RKO (cell line): ENCODE measurements at regions not wholly inside any gene's neighbourhood (a gene's known extent, or its start where the extent isn't known, plus 50 kb on each side); places are given as distances from the start of the nearest gene placed in this dataset.
"Not testable (repeated sequence)": the region's sequence is repeated elsewhere in the genome, so short reads cannot be mapped to it uniquely, and the experiment has no call there.

Experiments used
- DNase-seq: peaks from one replicate; pipeline ENCODE4 v3.0.0-alpha.2; 2016; ENCODE audit warnings: low spot score

DNA sequence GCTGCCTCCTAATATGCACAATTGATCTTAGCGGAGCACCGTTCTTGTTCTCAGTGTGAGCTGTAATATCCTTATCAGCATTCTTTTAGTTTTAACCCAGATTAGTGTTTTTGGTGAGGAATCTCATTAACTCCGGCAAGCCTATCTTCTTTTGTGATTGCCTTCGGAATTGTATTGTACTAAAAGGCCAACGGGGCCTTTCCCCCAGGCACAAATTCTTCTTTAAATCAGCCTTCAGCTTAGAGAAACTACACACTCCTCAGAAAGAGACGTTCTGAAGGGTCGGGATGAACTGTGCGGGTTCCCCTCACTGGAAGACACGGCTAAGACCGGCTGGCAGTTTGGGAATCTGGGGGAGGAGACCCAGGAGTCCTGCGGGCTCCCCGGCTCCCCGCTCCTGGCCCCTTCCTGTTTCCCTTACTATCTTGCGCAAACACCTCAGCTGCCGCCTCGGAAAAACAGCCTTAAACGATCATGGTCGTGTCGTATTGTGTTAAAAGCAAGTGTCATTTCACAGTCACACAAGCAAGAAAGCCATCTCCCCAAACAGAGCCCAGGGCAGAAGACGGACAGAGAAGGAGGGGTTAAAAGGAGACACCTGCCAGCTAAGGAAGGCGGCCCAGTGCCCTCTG lies 353.1 kb upstream of the IRX2 start:
- no peak for DNase-seq

DNA sequence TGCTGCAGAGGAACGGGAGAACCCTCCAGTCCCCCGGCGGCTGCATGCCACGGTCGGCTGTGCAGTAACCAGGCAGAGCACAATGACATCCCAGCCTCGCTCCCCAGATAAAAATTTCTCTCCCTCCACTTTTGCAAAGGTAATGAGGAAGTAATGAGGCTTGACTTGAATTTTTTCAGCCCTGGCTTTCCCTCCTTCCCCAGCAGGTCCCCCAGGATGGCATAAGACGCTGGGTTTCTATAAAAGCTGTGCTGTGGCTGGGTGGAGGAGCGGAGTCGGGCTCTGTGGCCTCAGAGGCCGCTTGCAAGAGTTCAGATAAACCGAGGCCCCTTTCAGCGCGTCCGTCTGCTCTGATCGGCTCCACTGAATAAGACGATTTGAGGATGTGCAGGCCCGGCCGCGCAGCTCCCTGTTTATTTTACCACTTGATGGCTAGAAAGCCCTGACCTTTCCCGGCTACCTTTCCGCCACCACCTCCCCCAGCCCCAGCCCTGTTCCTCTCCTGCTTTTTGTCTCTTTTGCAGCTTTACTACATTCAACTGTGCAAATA lies 351.9 kb upstream of the IRX2 start:
- DNase-seq, result no peak

- no peak for DNase-seq
Observed at GRCh38 chr5:3102531-3102930, 351.1 kb upstream of the IRX2 start.

- no peak for DNase-seq
Observed at GRCh38 chr5:3101561-3101960, 350.1 kb upstream of the IRX2 start.

DNA sequence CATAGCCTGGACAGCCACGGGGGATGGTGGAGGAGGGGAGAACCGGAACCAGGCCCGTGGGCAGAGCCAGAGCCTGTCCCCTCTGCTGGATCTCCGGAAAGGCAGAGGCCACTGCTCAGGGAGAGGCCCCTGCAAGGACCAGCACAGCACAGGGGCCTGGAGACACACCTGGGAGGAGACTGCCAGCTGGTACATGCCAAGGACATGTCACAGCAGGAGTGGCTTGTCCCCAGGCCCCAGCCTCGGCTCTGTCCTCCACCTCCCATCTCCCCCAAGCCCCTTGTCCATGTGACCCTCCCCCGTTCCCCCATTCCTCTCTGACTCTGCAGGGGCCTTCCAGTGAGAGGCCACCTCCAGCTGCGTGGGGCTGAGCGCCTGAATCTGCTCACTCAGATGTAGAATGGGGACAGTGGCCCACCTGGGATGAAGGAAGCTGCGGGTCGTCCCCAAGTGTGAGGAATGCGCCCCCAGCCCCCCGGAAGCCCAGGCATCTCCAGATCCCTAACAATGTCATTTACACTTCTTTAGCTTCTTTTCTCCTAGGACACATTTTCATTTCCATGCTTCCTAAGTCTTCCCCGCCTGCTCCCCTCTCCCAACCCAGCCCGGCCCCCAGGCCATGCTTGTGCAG lies 349.6 kb upstream of the IRX2 start:
- DNase-seq, result no peak

DNA sequence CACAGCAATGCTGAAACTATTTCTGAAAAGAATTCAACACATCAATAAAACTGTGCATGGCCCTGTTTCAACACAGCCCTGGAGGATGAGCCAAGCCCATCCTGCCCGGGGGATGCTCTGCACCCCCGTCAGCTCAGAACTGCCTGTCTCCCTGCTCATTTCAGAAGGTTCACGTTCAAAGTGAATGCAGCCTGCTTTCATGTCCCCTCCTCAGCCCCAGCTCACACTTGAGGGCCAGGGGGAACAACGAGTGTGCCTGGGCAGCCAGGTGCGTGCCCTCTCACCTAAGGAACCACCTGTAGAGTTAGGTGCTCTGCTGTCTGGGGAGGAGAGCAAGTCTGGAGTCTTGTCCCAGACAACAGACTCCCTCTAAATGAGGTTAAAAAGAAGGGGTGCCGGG lies 348.5 kb upstream of the IRX2 start:
- DNase-seq, result no peak

DNA sequence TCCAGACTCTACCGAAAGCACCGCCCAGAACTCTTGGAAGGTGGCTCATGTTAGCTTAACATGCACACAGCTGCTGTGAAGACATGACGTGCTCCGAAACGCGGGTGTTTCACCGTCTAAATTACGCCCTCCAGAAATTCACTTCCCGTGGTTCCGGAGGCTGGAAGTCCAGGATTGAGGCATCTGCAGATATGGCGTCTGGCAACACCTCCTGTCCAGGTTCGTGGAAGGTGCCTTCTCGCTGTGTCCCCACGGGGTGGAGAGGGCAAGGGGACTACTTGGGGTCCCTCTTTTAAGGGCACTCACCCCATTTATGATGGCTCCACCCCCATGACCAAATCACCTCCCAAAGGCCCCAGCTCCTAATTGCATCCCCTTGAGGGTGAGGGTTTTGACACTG lies 348.0 kb upstream of the IRX2 start:
- no peak for DNase-seq

- no peak for DNase-seq
Observed at GRCh38 chr5:3098821-3099220, 347.3 kb upstream of the IRX2 start.

GRCh38 chr5:3092664-3093063 lies 341.2 kb upstream of the IRX2 start:
- no peak for DNase-seq

DNA sequence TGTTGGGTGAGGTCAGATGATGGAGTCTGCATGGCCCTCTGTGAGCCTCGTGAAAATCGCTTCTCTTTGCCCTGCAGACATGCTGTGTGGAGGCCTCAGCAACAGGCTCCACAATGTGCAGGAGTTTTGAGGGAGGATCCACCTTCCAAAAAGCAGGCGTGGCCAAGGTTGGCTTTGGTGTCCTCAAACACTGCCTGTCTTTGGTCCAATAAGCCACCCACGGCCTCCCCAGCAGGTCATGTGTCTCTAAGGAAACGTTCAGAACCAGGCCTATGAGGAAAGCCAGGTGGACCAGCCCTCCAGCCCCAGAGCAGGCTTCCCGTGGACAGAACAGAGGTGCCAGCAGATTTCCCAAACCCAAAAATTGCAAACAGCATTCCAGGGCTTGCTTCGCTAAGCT lies 340.7 kb upstream of the IRX2 start:
- no peak for DNase-seq

GRCh38 chr5:3091040-3091774 lies 339.7 kb upstream of the IRX2 start:
- DNase-seq, result no peak

DNA sequence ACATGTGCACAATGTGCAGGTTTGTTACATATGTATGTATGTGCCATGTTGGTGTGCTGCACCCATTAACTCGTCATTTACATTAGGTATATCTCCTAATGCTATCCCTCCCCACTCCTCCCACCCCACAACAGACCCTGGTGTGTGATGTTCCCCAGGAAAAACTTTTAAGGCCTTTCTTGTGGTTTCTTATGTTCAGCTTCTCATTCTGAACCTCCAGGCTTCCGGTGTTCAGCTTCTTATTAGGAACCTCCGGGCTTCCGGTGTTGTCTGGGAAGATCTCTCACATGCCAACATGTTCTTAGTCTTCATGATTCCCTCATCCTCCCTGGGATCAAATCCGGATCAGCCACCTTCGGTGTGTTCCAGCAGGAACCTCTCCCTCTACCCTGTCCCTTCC lies 338.8 kb upstream of the IRX2 start:
- DNase-seq, result not testable (repeated sequence)

- DNase-seq, result no peak
Observed at GRCh38 chr5:3080366-3080765, 328.9 kb upstream of the IRX2 start.

GRCh38 chr5:3077684-3078083 lies 326.2 kb upstream of the IRX2 start:
- DNase-seq, result no peak

GRCh38 chr5:3075309-3075708 lies 323.8 kb upstream of the IRX2 start:
- no peak for DNase-seq

GRCh38 chr5:3068401-3068800 lies 316.9 kb upstream of the IRX2 start:
- DNase-seq, result no peak

- no peak for DNase-seq
Observed at GRCh38 chr5:3060283-3060682, 308.8 kb upstream of the IRX2 start.

GRCh38 chr5:3059488-3059887 lies 308.0 kb upstream of the IRX2 start:
- no peak for DNase-seq

- no peak for DNase-seq
Observed at GRCh38 chr5:3058942-3059341, 307.5 kb upstream of the IRX2 start.

DNA sequence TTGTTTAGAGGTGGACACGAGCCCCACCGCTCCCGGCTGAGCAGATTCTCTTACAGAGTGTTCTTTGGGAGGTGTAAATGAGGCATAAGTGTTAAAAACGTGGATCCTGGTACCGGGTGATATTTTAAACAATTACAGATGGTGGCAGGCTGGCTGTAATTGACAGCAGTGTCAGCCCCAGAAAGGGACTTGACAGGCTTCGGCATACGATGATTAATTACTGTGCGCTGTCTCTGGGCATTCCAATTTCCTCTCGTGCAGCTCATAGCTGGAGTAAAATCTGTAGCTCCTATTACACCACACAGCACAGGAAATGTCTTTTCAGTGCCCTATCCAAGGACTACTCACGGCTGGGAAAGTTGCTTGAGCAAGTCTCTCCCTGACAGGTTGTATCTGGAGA lies 305.4 kb upstream of the IRX2 start:
- no peak for DNase-seq

DNA sequence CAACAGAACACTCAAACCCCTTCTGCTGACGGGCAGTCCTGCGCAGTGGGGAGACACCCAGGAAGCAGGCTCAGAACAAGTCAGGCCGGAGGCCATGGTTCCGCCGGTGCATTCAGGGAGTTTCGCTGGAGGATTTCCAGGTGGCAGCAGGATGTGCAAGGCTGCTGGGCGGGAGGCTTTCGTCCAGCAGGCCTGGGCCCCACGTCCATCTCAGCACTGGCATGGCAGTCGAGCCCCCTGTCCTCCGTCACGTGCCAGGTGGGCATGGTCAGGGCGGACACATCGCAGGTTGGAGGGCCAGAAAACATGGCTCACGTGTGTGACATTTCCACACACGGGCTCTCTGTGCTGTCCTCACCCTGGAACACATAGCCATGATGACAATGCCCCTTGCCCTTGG lies 299.9 kb upstream of the IRX2 start:
- no peak for DNase-seq

DNA sequence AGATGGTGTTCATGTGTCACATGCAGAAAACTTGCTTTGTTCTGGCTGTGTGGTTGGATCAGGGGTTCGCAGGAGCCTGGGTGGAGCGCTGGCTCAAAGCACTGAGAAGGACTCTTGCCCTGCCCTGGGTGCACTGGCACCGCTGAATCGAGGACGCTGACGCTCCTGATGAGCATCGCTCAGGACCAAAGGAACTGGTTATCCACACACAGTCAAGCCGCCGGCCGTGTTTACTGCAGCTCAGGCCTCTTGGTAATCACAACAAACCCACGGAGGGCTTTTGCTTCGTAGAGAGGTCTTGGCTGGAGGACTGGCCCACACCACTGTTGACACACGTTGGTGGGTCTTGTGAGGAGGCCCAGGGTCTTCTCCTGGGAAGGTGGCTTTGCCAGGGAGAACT lies 299.4 kb upstream of the IRX2 start:
- no peak for DNase-seq

DNA sequence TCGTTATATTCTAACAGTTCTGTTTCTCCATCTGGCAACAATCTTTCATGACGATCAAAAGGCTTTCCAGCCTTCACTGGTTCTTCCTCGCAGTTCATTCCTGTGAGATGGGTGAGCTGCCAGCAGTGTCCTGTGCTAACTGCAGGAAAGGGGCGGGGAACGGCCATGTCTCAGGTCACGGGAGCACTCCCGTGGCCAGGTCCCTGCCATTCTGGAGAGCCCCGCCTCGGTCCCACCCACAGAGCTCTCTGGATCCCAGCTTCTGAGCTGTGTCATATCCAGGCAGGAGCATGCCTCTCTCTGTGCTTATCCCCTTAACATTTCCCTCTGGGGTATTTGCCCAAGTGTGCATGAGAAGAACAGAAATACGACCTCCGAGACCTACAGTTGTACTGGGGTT lies 297.8 kb upstream of the IRX2 start:
- DNase-seq, result no peak
